Panc1 (cell line): ENCODE measurements at regions not wholly inside any gene's neighbourhood (a gene's known extent, or its start where the extent isn't known, plus 50 kb on each side); places are given as distances from the start of the nearest gene placed in this dataset.

ENCODE experiments used
- POLR2AphosphoS5 ChIP-seq: IDR thresholded peaks from 2 replicates; pipeline ENCODE4 v1.6.1; 2012; ENCODE audit warnings: mild to moderate bottlenecking, low read depth, low read length, moderate library complexity
- SIN3A ChIP-seq: IDR thresholded peaks from 2 replicates; pipeline ENCODE4 v1.6.1; 2012; ENCODE audit warnings: low read depth, mild to moderate bottlenecking, low read length, moderate library complexity, borderline replicate concordance; ENCODE audit not compliant: insufficient read depth
- TCF7L2 ChIP-seq: IDR thresholded peaks from 2 replicates; pipeline ENCODE4 v1.6.1; 2011; ENCODE audit warnings: mild to moderate bottlenecking, low read depth, low read length, inconsistent platforms
- TF ChIP-seq, protein P1 (sequence below): fragments of 450-650 bp; IDR thresholded peaks from 2 replicates; pipeline ENCODE4 v1.5.1; 2017; ENCODE audit warnings: mild to moderate bottlenecking
- TF ChIP-seq, protein P2 (sequence below), 2 experiments: IDR thresholded peaks; 2 replicates each; pipeline ENCODE4 v1.6.1; 2011 to 2012; ENCODE audit warnings: low read depth in 2 of 2, control low read depth in 1 of 2, low read length in 1 of 2, mild to moderate bottlenecking in 1 of 2, moderate library complexity in 1 of 2; ENCODE audit not compliant: insufficient read depth in 1 of 2

DNA sequence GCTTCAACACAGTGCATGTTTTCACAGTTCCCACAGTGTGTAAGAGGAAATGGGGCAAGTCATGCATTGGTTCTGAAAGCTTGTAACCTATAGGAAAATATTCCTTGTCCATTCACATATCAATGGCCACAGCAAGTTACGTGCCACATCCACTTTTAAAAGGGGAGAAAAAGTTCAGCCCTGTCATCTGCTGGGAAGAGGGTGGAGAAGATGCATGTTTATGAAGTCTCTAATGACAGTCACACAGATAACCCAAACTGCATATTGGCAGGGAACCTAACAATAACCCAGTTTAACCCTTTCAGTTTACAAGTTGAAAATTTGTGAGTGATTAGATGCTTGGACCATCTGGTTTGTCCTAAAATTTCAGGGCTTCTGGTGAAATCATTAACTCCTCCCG is 159.3 kb downstream of the MTRR start:
- TF ChIP-seq POLR2AphosphoS5 (no peak), SIN3A (no peak), TCF7L2 (no peak)
- TF ChIP-seq, protein P1, sequence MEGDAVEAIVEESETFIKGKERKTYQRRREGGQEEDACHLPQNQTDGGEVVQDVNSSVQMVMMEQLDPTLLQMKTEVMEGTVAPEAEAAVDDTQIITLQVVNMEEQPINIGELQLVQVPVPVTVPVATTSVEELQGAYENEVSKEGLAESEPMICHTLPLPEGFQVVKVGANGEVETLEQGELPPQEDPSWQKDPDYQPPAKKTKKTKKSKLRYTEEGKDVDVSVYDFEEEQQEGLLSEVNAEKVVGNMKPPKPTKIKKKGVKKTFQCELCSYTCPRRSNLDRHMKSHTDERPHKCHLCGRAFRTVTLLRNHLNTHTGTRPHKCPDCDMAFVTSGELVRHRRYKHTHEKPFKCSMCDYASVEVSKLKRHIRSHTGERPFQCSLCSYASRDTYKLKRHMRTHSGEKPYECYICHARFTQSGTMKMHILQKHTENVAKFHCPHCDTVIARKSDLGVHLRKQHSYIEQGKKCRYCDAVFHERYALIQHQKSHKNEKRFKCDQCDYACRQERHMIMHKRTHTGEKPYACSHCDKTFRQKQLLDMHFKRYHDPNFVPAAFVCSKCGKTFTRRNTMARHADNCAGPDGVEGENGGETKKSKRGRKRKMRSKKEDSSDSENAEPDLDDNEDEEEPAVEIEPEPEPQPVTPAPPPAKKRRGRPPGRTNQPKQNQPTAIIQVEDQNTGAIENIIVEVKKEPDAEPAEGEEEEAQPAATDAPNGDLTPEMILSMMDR = no peak
- TF ChIP-seq, protein P2, sequence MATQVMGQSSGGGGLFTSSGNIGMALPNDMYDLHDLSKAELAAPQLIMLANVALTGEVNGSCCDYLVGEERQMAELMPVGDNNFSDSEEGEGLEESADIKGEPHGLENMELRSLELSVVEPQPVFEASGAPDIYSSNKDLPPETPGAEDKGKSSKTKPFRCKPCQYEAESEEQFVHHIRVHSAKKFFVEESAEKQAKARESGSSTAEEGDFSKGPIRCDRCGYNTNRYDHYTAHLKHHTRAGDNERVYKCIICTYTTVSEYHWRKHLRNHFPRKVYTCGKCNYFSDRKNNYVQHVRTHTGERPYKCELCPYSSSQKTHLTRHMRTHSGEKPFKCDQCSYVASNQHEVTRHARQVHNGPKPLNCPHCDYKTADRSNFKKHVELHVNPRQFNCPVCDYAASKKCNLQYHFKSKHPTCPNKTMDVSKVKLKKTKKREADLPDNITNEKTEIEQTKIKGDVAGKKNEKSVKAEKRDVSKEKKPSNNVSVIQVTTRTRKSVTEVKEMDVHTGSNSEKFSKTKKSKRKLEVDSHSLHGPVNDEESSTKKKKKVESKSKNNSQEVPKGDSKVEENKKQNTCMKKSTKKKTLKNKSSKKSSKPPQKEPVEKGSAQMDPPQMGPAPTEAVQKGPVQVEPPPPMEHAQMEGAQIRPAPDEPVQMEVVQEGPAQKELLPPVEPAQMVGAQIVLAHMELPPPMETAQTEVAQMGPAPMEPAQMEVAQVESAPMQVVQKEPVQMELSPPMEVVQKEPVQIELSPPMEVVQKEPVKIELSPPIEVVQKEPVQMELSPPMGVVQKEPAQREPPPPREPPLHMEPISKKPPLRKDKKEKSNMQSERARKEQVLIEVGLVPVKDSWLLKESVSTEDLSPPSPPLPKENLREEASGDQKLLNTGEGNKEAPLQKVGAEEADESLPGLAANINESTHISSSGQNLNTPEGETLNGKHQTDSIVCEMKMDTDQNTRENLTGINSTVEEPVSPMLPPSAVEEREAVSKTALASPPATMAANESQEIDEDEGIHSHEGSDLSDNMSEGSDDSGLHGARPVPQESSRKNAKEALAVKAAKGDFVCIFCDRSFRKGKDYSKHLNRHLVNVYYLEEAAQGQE (IDR thresholded peaks at IDR 0.05; ENCODE audit: insufficient read depth in 1 of 2, low read depth in 2 of 2, low read length in 1 of 2) = no peak
